ENCODE measurements at regions not wholly inside any gene's neighbourhood (a gene's known extent, or its start where the extent isn't known, plus 50 kb on each side); places are given as distances from the start of the nearest gene placed in this dataset.

DNA sequence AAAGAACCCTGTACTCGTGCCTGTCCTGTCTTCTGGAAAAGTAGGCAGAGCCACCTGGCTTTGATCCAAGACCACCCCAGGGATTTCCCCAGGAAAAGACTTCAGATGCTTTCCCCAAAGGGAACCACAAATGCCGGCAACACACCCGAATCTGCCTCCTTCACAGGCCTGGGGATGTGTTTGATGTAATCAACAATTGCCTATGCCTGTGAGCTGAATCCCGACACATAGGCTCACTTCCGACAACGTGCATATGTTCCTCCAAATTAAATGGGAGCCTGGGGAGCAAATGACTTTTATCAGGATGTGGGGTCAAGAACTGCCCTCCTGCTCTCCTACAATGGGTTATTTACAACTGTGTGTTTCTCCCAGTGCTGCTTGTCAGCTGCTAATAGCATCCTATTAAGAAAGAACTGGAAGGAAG, 535.2 kb upstream of the CDH11 start:
- Histone ChIP-seq H3K18ac (ENCODE audit: extremely low read depth, low read length) (no peak overlapping the region), H3K79me1 (ENCODE audit: low read depth, low read length) (no peaks in the 10 kb centered on the region), H2BK12ac (ENCODE audit: low read depth, low read length) (no peak overlapping the region), H3K14ac (ENCODE audit: insufficient read length) (no peak overlapping the region), H4K20me1 (replicated peaks in 1 of 2; ENCODE audit: control insufficient read depth in 1 of 2, insufficient read depth in 2 of 2, low read length in 2 of 2) (no peaks in the 10 kb centered on the region), H3K9ac (replicated peaks in 1 of 4; ENCODE audit: extremely low read depth in 1 of 4, low read depth in 3 of 4, low read length in 3 of 4) (no peak overlapping the region), H3K56ac (replicated peaks; ENCODE audit: insufficient read length, low read depth, low read length) (no peak overlapping the region), H3K27me3 (replicated peaks in 1 of 4; ENCODE audit: control insufficient read depth in 3 of 4, extremely low read depth in 1 of 4, insufficient read depth in 3 of 4, low read length in 3 of 4) (no peaks in the 10 kb centered on the region), H3K4me1 (replicated peaks in 1 of 4; ENCODE audit: control insufficient read depth in 3 of 4, insufficient read depth in 4 of 4, low read length in 3 of 4) (0 out of 7 replicates have a peak, but pooled peaks cover 0 to 2% (median 0%) of the 10 kb centered on the region in 4 experiments), H2BK5ac (ENCODE audit: low read depth, low read length) (no peak overlapping the region), H3K27ac (ENCODE audit: low read depth, low read length) (no peak overlapping the region), H3K23me2 (ENCODE audit: low read depth, low read length) (no peaks in the 10 kb centered on the region), H2BK15ac (ENCODE audit: low read length) (no peak overlapping the region), H4K91ac (replicated peaks; ENCODE audit: insufficient read length, low read length) (no peak overlapping the region), H4K5ac (ENCODE audit: insufficient read length, low read depth, low read length) (no peak overlapping the region), H3K4me2 (ENCODE audit: insufficient read depth in 1 of 2, low read depth in 2 of 2, low read length in 2 of 2) (no peak overlapping the region), H3K9me3 (ENCODE audit: insufficient read depth in 2 of 2, low read depth in 1 of 2, low read length in 1 of 2) (no peaks in the 10 kb centered on the region), H3K23ac (ENCODE audit: insufficient read length) (no peak overlapping the region), H4K8ac (ENCODE audit: extremely low read depth, insufficient read depth, low read length) (no peak overlapping the region), H3K4me3 (ENCODE audit: extremely low read depth in 1 of 4, insufficient read depth in 2 of 4, low read depth in 3 of 4, low read length in 4 of 4) (no peak overlapping the region), H3K36me3 (ENCODE audit: control insufficient read depth in 2 of 4, insufficient read depth in 4 of 4, low read length in 3 of 4) (no peaks in the 10 kb centered on the region), H2BK20ac (ENCODE audit: low read length) (no peak overlapping the region), H3K4ac (replicated peaks; ENCODE audit: insufficient read length, low read depth, low read length) (no peak overlapping the region), H2AK5ac (ENCODE audit: low read depth, low read length) (no peak overlapping the region), H2BK120ac (replicated peaks; ENCODE audit: low read depth, low read length) (no peak overlapping the region), H2AFZ (ENCODE audit: low read length) (no peak overlapping the region), H3K79me2 (ENCODE audit: control insufficient read depth in 1 of 2, insufficient read depth in 2 of 2, low read length in 2 of 2) (no peaks in the 10 kb centered on the region)
- ChIA-PET CTCF (ENCODE audit: partially characterized antibody) (interaction anchor here (1.0 to 2.3 kb wide), 7 partner anchors 10 to 619 kb away, joined by 3 to 7 read pairs (median 3); no protein-coding TSS in a partner anchor), POLR2A (ENCODE audit: partially characterized antibody) (no interaction called here)
- no peak for DNase-seq (ENCODE audit: low read depth in 1 of 2, low spot score in 2 of 2)
- TF ChIP-seq TCF12 (IDR thresholded peaks at IDR 0.05; ENCODE audit: low read depth, low read length) (no peak), GABPA (IDR thresholded peaks at IDR 0.05; ENCODE audit: borderline replicate concordance, insufficient read depth, low read length) (no peak), SP1 (IDR thresholded peaks at IDR 0.05; ENCODE audit: low read depth, low read length) (no peak)
- FAIRE-seq: no peak
- 92% methylated on average over 6 of the region's 6 CpGs; no CpG with 5 or more reads in 1 of the 2 experiments for WGBS, 2 experiments (ENCODE audit: extremely low coverage in 1 of 2, insufficient coverage in 1 of 2, insufficient read length in 1 of 2, insufficient replicate concordance in 2 of 2, low coverage in 1 of 2, low lambda C conversion rate in 2 of 2, missing lambda C conversion rate in 1 of 2)

Measured in H1 (cell line).